MM.1S (cell line): ENCODE measurements at regions not wholly inside any gene's neighbourhood (a gene's known extent, or its start where the extent isn't known, plus 50 kb on each side); places are given as distances from the start of the nearest gene placed in this dataset.

ENCODE experiments used
- EZH2phosphoT487 ChIP-seq: fragments of 300-600 bp; sonication (generic); IDR thresholded peaks from 2 replicates; pipeline ENCODE4 v1.6.1; 2018; ENCODE audit warnings: antibody characterized with exemption, low read length
- TF ChIP-seq, protein P1 (sequence below): fragments of 300-600 bp; sonication (generic); IDR thresholded peaks from 2 replicates; pipeline ENCODE4 v1.5.1; 2016; ENCODE audit warnings: antibody characterized with exemption, low read length, mixed read lengths

DNA sequence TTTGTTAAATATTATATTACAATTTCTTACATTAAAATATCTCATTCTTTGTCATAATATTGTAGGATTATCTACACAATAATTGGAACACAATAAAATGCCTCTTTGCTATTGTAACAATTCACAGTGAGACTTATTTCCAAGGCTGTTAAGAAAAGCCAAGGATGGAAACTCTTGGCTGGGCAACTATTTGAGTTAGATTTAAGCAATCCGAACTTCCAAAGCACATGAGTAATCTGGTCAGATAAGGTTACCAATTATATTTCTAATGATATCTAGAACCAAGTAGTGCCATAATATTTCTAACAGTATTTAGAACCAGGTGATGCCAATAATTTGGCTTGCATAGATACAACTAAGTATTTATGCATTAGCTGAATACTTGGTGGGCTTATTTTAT lies 154.7 kb upstream of the KCNK2 start:
- TF ChIP-seq, protein P1, sequence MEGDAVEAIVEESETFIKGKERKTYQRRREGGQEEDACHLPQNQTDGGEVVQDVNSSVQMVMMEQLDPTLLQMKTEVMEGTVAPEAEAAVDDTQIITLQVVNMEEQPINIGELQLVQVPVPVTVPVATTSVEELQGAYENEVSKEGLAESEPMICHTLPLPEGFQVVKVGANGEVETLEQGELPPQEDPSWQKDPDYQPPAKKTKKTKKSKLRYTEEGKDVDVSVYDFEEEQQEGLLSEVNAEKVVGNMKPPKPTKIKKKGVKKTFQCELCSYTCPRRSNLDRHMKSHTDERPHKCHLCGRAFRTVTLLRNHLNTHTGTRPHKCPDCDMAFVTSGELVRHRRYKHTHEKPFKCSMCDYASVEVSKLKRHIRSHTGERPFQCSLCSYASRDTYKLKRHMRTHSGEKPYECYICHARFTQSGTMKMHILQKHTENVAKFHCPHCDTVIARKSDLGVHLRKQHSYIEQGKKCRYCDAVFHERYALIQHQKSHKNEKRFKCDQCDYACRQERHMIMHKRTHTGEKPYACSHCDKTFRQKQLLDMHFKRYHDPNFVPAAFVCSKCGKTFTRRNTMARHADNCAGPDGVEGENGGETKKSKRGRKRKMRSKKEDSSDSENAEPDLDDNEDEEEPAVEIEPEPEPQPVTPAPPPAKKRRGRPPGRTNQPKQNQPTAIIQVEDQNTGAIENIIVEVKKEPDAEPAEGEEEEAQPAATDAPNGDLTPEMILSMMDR = no peak
- TF ChIP-seq EZH2phosphoT487 = no peak
